ENCODE measurements at regions not wholly inside any gene's neighbourhood (a gene's known extent, or its start where the extent isn't known, plus 50 kb on each side); places are given as distances from the start of the nearest gene placed in this dataset.

DNA sequence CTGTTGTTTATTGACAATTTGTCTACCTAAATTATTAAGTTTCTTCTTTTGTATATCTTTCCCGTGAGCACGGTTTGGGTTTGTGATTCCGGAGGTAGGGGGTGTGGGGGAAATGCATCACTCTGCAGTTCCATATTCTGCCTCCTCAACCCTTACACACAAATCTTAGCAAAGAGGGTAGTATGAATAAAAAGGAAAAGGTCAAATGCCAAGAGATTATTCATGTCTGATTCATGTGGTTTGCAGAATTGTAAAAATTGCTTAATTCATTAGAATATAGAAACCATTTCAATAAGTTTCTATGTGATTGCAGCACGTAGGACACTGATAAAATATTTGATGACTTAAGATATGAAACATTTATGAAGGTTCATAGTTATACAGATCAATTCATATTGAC lies 601.9 kb downstream of the SEMA5A start:
- TF ChIP-seq, protein P1, sequence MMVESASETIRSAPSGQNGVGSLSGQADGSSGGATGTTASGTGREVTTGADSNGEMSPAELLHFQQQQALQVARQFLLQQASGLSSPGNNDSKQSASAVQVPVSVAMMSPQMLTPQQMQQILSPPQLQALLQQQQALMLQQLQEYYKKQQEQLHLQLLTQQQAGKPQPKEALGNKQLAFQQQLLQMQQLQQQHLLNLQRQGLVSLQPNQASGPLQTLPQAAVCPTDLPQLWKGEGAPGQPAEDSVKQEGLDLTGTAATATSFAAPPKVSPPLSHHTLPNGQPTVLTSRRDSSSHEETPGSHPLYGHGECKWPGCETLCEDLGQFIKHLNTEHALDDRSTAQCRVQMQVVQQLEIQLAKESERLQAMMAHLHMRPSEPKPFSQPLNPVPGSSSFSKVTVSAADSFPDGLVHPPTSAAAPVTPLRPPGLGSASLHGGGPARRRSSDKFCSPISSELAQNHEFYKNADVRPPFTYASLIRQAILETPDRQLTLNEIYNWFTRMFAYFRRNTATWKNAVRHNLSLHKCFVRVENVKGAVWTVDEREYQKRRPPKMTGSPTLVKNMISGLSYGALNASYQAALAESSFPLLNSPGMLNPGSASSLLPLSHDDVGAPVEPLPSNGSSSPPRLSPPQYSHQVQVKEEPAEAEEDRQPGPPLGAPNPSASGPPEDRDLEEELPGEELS (CRISPR knock-in tag; IDR thresholded peaks at IDR 0.05) = no peak
- TF ChIP-seq ELF4 (CRISPR knock-in tag; IDR thresholded peaks at IDR 0.05; ENCODE audit: low read depth) (no peak), E2F4 (CRISPR knock-in tag; IDR thresholded peaks at IDR 0.05; ENCODE audit: borderline replicate concordance, low read depth) (no peak), USF1 (CRISPR knock-in tag; IDR thresholded peaks at IDR 0.05) (no peak), NFE2L1 (CRISPR knock-in tag; IDR thresholded peaks at IDR 0.05) (no peak), ATF3 (CRISPR knock-in tag; conservative IDR thresholded peaks at IDR 0.05) (no peak), USF2 (CRISPR knock-in tag; IDR thresholded peaks at IDR 0.05) (no peak), ETV6 (CRISPR knock-in tag; IDR thresholded peaks at IDR 0.05) (no peak)
- TF ChIP-seq, protein P2, sequence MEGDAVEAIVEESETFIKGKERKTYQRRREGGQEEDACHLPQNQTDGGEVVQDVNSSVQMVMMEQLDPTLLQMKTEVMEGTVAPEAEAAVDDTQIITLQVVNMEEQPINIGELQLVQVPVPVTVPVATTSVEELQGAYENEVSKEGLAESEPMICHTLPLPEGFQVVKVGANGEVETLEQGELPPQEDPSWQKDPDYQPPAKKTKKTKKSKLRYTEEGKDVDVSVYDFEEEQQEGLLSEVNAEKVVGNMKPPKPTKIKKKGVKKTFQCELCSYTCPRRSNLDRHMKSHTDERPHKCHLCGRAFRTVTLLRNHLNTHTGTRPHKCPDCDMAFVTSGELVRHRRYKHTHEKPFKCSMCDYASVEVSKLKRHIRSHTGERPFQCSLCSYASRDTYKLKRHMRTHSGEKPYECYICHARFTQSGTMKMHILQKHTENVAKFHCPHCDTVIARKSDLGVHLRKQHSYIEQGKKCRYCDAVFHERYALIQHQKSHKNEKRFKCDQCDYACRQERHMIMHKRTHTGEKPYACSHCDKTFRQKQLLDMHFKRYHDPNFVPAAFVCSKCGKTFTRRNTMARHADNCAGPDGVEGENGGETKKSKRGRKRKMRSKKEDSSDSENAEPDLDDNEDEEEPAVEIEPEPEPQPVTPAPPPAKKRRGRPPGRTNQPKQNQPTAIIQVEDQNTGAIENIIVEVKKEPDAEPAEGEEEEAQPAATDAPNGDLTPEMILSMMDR (IDR thresholded peaks at IDR 0.05) = no peak
